SH-SY5Y (cell line): ENCODE measurements at regions not wholly inside any gene's neighbourhood (a gene's known extent, or its start where the extent isn't known, plus 50 kb on each side); places are given as distances from the start of the nearest gene placed in this dataset.

Source experiments
- GATA2 ChIP-seq: IDR thresholded peaks from 2 replicates; pipeline ENCODE4 v1.6.1; 2011; ENCODE audit warnings: mild to moderate bottlenecking, low read depth, low read length
- GATA3 ChIP-seq: IDR thresholded peaks from 2 replicates; pipeline ENCODE4 v1.6.1; 2011; ENCODE audit warnings: low read depth, mild to moderate bottlenecking, low read length, moderate library complexity

GRCh38 chr2:51510303-51510702, 478.4 kb upstream of the NRXN1 start:
- no peak for TF ChIP-seq GATA3
- TF ChIP-seq GATA2: no peak
